HG03064 (cell line): ENCODE measurements at regions not wholly inside any gene's neighbourhood (a gene's known extent, or its start where the extent isn't known, plus 50 kb on each side); places are given as distances from the start of the nearest gene placed in this dataset.

Experiments
- ATAC-seq: cut with Tn5 transposase; IDR thresholded peaks from one replicate; pipeline ENCODE4 v1.9.1; 2021; ENCODE audit warnings: low read depth; ENCODE audit not compliant: unreplicated experiment

GRCh38 chr21:16838331-16838730 lies 674.5 kb upstream of the CXADR start:
- ATAC-seq, result no peak

- no peak for ATAC-seq
Observed at GRCh38 chr21:16840538-16840937, 672.3 kb upstream of the CXADR start.

GRCh38 chr21:16841975-16842695 lies 670.7 kb upstream of the CXADR start:
- no peak for ATAC-seq

GRCh38 chr21:16842696-16843035 lies 670.2 kb upstream of the CXADR start:
- no peak for ATAC-seq

GRCh38 chr21:16847211-16847610 lies 665.6 kb upstream of the CXADR start:
- no peak for ATAC-seq

GRCh38 chr21:16851054-16851453 lies 661.8 kb upstream of the CXADR start:
- no peak for ATAC-seq

DNA sequence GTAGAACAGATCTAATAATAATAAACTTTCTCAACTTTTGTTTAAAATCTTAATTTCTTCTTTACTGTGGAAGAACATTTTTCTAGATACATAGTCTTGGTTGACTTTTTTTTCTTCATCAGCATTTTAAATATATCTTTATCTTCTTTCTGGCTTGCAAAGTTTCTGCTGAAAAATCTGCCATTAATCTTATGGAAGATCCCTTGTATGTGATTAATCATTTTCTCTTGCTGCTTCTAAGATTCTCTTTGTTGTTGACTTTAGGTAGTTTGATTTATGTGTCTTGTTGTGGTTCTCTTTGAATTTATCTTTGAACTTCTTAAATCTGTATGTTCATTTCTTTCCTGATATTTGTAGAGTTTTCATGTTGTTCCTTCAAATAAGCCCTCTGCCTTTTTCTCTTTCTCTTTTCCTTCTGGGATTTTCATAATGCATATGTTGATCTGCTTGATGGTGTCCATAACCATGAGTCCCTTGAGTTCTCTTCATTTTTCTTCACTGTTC lies 657.6 kb upstream of the CXADR start:
- no peak for ATAC-seq

DNA sequence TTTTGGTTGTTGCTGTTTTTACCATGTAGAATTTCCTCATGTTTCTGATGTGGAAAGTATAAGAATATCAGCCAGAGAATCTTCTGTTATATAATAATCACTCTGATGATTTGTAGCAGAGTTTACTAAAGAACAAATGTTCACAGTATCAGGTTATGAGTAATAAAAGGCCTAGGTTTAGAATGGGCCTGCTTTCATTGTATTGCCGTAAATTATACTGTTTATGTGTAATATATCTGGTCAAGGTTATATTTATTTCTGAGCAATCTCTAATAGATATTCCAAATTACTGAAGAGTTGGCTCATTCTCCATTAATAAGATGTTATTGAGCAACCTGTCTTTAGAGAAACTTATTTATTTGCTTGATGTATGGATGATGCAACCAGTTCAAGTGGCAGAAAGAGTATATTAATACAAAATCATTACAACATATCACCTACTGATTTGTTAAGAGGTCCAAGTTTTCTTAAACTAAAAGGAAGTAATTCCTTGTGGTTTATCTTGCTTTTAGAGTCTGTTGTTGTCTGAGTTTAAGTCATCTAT lies 649.4 kb upstream of the CXADR start:
- no peak for ATAC-seq

DNA sequence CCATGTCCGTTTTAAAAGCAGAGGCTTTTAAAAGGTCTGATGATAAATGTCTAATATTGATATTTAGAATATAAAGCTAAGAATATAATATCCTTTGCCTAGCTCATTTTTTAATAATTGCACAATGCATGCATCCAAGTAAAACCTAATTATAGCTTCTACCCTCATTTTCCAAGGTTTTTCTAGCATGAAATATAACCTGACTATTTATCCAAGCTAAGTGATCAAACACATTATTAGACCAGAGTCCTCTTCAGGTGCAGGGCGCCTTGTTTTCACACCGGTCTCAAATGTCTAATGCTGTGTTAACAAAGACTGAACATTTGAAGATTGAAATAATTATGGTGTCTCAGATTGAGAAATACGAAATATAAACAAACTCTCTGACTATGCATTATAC lies 648.9 kb upstream of the CXADR start:
- ATAC-seq, result no peak

GRCh38 chr21:16865632-16866031 lies 647.2 kb upstream of the CXADR start:
- no peak for ATAC-seq

- no peak for ATAC-seq
Observed at GRCh38 chr21:16866851-16867250, 646.0 kb upstream of the CXADR start.

- no peak for ATAC-seq
Observed at GRCh38 chr21:16870103-16870502, 642.7 kb upstream of the CXADR start.

DNA sequence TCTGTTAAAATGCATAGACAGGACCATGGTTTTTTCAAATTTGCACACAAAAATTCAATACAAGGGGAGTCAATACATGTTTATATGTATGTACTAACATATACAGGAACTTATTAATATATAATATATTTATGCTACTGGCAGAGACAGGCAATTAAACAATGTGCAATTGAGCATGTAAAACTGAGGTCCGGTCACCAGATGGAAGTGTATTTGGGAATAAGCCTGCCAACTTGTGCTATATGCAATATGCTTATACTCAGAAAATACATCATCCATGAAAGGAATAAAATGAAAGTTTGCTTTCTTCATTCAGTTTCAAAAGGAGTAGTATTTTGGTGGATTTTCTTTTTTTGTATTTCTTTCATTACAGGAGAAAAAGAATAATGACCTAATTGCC lies 640.2 kb upstream of the CXADR start:
- ATAC-seq, result no peak

- no peak for ATAC-seq
Observed at GRCh38 chr21:16873176-16873575, 639.7 kb upstream of the CXADR start.

DNA sequence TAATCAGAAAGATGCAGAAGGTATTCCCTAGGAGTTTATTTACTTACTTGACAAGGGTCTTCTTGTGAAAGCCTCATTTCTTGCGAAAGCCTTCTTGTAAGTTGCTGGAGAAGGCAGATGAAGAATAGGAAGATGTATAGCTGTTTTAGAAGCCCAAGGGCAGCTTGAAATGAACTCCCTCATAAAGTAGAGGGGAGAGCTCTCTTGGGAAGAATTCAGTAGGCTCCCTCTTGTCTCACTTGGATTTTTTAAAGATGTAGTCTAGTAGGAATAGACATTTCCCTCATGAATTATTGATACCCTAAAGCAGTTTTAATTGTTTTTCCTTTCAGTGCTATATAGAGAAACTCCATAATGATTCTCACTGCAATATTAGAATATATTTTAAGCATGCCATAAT lies 639.2 kb upstream of the CXADR start:
- no peak for ATAC-seq

DNA sequence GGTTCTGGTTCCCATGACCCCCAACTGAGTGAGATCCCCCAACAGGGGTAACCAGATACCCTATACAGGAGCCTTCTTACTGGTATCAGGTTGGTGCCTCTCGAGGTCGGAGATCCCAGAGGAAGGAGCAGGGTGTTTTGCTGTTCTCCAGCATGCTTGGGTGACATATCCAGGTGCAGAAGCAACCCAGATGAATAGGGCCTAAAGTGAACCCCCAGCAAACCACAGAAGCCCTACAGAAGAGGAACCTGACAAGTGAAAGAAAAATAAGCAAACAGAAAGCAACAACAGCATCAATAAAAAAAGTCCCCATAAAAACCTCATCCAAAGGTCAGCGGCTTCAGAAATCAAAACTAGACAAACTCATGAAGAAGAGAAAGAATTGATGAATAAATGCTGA lies 633.4 kb upstream of the CXADR start:
- ATAC-seq, result no peak

- ATAC-seq, result no peak
Observed at GRCh38 chr21:16891821-16892220, 621.0 kb upstream of the CXADR start.

DNA sequence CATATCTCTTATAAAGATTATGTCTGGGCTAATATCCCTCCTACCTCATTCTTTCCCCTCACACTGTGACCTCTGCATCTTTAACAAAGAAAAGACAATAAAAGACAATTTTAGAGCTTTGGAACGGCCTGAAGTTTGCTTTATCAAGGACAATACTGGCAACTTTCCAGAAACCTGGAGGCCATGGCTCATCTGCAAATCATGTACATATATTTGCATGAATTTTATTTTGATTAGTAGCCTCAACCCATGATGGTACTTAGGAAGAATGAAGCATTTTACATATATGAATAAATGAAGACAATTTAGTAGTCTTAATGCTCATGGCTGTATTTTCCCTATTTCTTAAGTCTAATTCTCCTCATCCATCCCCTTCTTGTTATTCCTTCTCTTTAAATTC lies 612.2 kb upstream of the CXADR start:
- ATAC-seq, result no peak

GRCh38 chr21:16908077-16908476 lies 604.8 kb upstream of the CXADR start:
- ATAC-seq, result no peak

DNA sequence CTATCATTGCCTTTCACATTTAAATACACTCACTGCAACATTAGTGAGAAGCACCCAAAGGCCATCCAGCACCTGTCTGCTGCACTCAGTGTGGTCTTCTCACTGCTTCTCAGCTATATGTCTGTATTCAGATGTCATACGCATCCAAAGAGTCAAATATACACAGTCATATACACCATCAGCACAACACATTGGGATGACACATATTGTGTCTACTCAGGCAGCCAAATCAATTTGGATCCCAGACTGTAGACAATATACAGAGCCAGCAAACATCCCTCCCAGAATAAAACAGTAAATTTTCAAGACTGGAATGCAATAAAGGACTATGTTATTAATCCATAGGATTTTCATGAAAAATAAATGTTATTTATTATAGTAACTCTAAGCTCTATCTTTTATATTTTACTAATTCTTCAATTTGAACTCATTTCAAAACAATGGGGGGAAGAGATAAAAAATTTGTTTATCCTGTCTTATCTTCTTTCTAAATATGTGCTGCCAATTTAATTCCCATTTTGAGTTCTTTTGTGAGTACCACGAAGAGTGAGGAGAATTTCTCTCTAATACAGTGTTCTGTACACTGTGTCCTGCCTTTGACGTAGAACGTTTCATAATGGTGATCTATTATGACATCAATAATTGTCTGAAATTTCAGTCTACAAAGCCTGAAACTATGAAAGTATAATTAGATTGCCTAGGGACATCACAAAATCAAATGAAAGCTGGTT lies 602.2 kb upstream of the CXADR start:
- ATAC-seq, result no peak

GRCh38 chr21:16911166-16911607 lies 601.7 kb upstream of the CXADR start:
- no peak for ATAC-seq

GRCh38 chr21:16912075-16912474 lies 600.8 kb upstream of the CXADR start:
- ATAC-seq, result no peak
